ENCODE measurements at regions not wholly inside any gene's neighbourhood (a gene's known extent, or its start where the extent isn't known, plus 50 kb on each side); places are given as distances from the start of the nearest gene placed in this dataset.
A peak's percentile ranks its signal among the peaks of the same experiment; 100 is the strongest.
"Not testable (repeated sequence)": the region's sequence is repeated elsewhere in the genome, so short reads cannot be mapped to it uniquely, and the experiment has no call there.

GRCh38 chr16:61432421-61432820 lies 603.8 kb downstream of the CDH8 start:
- Histone ChIP-seq H3K4me1 (no peaks in the 10 kb centered on the region), H3K4me3 (no peak overlapping the region), H3K27ac (no peak overlapping the region), H3K9me3 (no peaks in the 10 kb centered on the region), H3K36me3 (no peaks in the 10 kb centered on the region), H3K27me3 (no peaks in the 10 kb centered on the region)
- no peak for DNase-seq (ENCODE audit: low spot score in 2 of 2)
- intact Hi-C loops (cut with DNase I), result loop anchor here (2.0 to 10.0 kb wide), 2 partner anchors 472 to 608 kb away; no protein-coding TSS in a partner anchor
- peak in 1 of 3 experiments; percentile 47 for TF ChIP-seq CTCF (IDR thresholded peaks at IDR 0.05)

- no peaks in the 10 kb centered on the region for H3K27me3 ChIP-seq
- H3K4me1 ChIP-seq, result no peaks in the 10 kb centered on the region
- TF ChIP-seq CTCF (IDR thresholded peaks at IDR 0.05), result no peak
- intact Hi-C loops (cut with DNase I), result no loop called here
- no peaks in the 10 kb centered on the region for H3K36me3 ChIP-seq
- DNase-seq (ENCODE audit: low spot score in 2 of 2), result no peak
- H3K4me3 ChIP-seq, result no peak overlapping the region
- H3K9me3 ChIP-seq, result no peaks in the 10 kb centered on the region
- no peak overlapping the region for H3K27ac ChIP-seq
These were observed 615.1 kb downstream of the CDH8 start for GRCh38 chr16:61421111-61421510.

GRCh38 chr16:61419791-61420190 lies 616.4 kb downstream of the CDH8 start:
- Histone ChIP-seq H3K4me3 (no peak overlapping the region), H3K4me1 (no peaks in the 10 kb centered on the region), H3K27ac (no peak overlapping the region), H3K27me3 (no peaks in the 10 kb centered on the region), H3K9me3 (no peaks in the 10 kb centered on the region), H3K36me3 (no peaks in the 10 kb centered on the region)
- no peak for DNase-seq (ENCODE audit: low spot score in 2 of 2)
- intact Hi-C loops (cut with DNase I), result no loop called here
- no peak for TF ChIP-seq CTCF (IDR thresholded peaks at IDR 0.05)

GRCh38 chr16:61418802-61419201 lies 617.4 kb downstream of the CDH8 start:
- intact Hi-C loops (cut with DNase I); H3K4me1 ChIP-seq; H3K27me3 ChIP-seq; DNase-seq (ENCODE audit: low spot score in 2 of 2); H3K4me3 ChIP-seq; H3K36me3 ChIP-seq; H3K9me3 ChIP-seq; H3K27ac ChIP-seq: not testable (repeated sequence)

GRCh38 chr16:61415126-61415525 lies 621.1 kb downstream of the CDH8 start:
- no peak for TF ChIP-seq CTCF (IDR thresholded peaks at IDR 0.05)
- Histone ChIP-seq H3K9me3 (no peaks in the 10 kb centered on the region), H3K4me1 (no peaks in the 10 kb centered on the region), H3K27ac (no peak overlapping the region), H3K36me3 (no peaks in the 10 kb centered on the region), H3K27me3 (no peaks in the 10 kb centered on the region), H3K4me3 (no peak overlapping the region)
- DNase-seq (ENCODE audit: low spot score in 2 of 2), result no peak
- intact Hi-C loops (cut with DNase I), result no loop called here

GRCh38 chr16:61413021-61413420 lies 623.2 kb downstream of the CDH8 start:
- no peaks in the 10 kb centered on the region for H3K9me3 ChIP-seq
- no peak for DNase-seq (ENCODE audit: low spot score in 2 of 2)
- H3K4me1 ChIP-seq, result no peaks in the 10 kb centered on the region
- no peak for TF ChIP-seq CTCF (IDR thresholded peaks at IDR 0.05)
- intact Hi-C loops (cut with DNase I), result no loop called here
- no peaks in the 10 kb centered on the region for H3K27me3 ChIP-seq
- no peak overlapping the region for H3K27ac ChIP-seq
- H3K4me3 ChIP-seq, result no peak overlapping the region
- no peaks in the 10 kb centered on the region for H3K36me3 ChIP-seq
